Heart left ventricle (tissue), 16 donors: ENCODE measurements at regions not wholly inside any gene's neighbourhood (a gene's known extent, or its start where the extent isn't known, plus 50 kb on each side); places are given as distances from the start of the nearest gene placed in this dataset.

Experiments used
- ATAC-seq, 4 donors: fragments of 200-7000 bp; cut with Tn5 transposase; one replicate each; pipeline ENCODE4 v1.9.1; 2020 to 2022; ENCODE audit warnings: moderate library complexity in 4 of 4, mild to moderate bottlenecking in 3 of 4, moderate number of reproducible peaks in 1 of 4
- DNase-seq, 5 donors: peaks; one replicate each; pipeline ENCODE4 v3.0.0-alpha.2; 2020
- H3K27ac ChIP-seq, 12 donors: fragments of 200-600 bp; sonication (generic) in 4 of 12; one replicate each; pipeline versions ENCODE4 v1.5.0 to v1.8.0; 2016 to 2022; ENCODE audit warnings: mild to moderate bottlenecking in 2 of 12
- H3K27me3 ChIP-seq, 9 donors: fragments of 200-600 bp; sonication (generic) in 2 of 9; one replicate each; pipeline versions ENCODE4 v1.5.1 to v1.8.0; 2016 to 2022; ENCODE audit warnings: mild to moderate bottlenecking in 3 of 9
- H3K36me3 ChIP-seq, 9 donors: fragments of 200-600 bp; sonication (generic) in 2 of 9; one replicate each; pipeline versions ENCODE4 v1.5.0 to v1.8.0; 2018 to 2022; ENCODE audit warnings: mild to moderate bottlenecking in 2 of 9
- H3K4me1 ChIP-seq, 12 donors: fragments of 200-600 bp; sonication (generic) in 4 of 12; one replicate each; pipeline versions ENCODE4 v1.5.0 to v1.8.0; 2016 to 2022; ENCODE audit warnings: mild to moderate bottlenecking in 3 of 12
- H3K4me3 ChIP-seq, 12 donors: fragments of 200-600 bp; sonication (generic) in 4 of 12; one replicate each; pipeline versions ENCODE4 v1.5.0 to v1.8.0; 2017 to 2022; ENCODE audit warnings: mild to moderate bottlenecking in 9 of 12, moderate library complexity in 4 of 12
- H3K9me3 ChIP-seq, 12 donors: fragments of 200-600 bp; sonication (generic) in 4 of 12; one replicate each; pipeline versions ENCODE4 v1.5.0 to v1.8.0; 2016 to 2022; ENCODE audit warnings: mild to moderate bottlenecking in 1 of 12
- CTCF ChIP-seq, 12 donors: fragments of 200-600 bp; sonication (generic) in 4 of 12; IDR thresholded peaks; one replicate each; pipeline versions ENCODE4 v1.5.0 to v1.8.0; 2018 to 2022; ENCODE audit warnings: antibody characterized with exemption in 12 of 12, mild to moderate bottlenecking in 5 of 12
- POLR2A ChIP-seq, 2 donors: fragments of 450-650 bp; IDR thresholded peaks; one replicate each; pipeline ENCODE4 v1.6.1; 2017; ENCODE audit warnings: antibody characterized with exemption in 2 of 2, mild to moderate bottlenecking in 2 of 2, moderate library complexity in 2 of 2
- WGBS, 4 donors: extraction: QIAGEN DNeasy Blood & Tissue Kit in 2 of 4; methylation state at CpG; one replicate each; pipeline versions ENCODE4 v1.1.5 to v1.1.7; 2013 to 2018; 5-methylcytosine and 5-hydroxymethylcytosine counted together
- intact Hi-C, 10 donors: fragments of 100-400 bp; cut with DNase I; formaldehyde crosslinking; loops; one replicate each; pipeline versions ENCODE4 v1.11.1 to v1.14.2; 2022
- donor health status: ischemic (EF 13 %, LVEDD 7.1; RV severe dilation, severe dysfunction).
- donor health status: healthy with polysubstance abuse.
- donor health status: DM: no; HTN: yes; CAD: no.
- donor health status: DM: no; HTN: no; CAD: no.
- donor health status: ischemic (EF 25% LVEDD 6.9; RV normal size, moderate dysfunction).
- donor health status: ischemic (EF 25% LVEDD 5.7; RV mildly dilated, moderate dysfunction).
- donor health status: healthy.
- donor health status: DM: yes; HTN: yes; CAD: no.
- donor health status: ischemic (EF 35%, LVEDD 5.7; RV mildly dilated, moderate dysfunction).
- donor health status: nonischemic (EF 11% LVEDD 7.7; RV severe dilation, severe dysfunction).
- donor health status: DM: yes; HTN: yes; CAD: no.
- donor health status: PGD.
- donor health status: ischemic (EF 29% LVEDD 5.4; RV normal size, mild dysfunction).
- donor health status: nonischemic (EF 23%, LVEDD 6.1; RV moderate dilation, normal function).

- no peak for ATAC-seq
- TF ChIP-seq CTCF (IDR thresholded peaks at IDR 0.05) (no peak), POLR2A (IDR thresholded peaks at IDR 0.05) (no peak)
- H3K4me1 ChIP-seq, result no peaks in the 10 kb centered on the region
- DNase-seq, result no peak
- 68 to 77% (median 70%) methylated on average over 1 of the region's 1 CpG for WGBS, 4 donors
- H3K27me3 ChIP-seq, result no peaks in the 10 kb centered on the region
- no peak overlapping the region for H3K27ac ChIP-seq
- no peaks in the 10 kb centered on the region for H3K36me3 ChIP-seq
- no peak overlapping the region for H3K4me3 ChIP-seq
- H3K9me3 ChIP-seq, result no peaks in the 10 kb centered on the region
- intact Hi-C loops, result no loop called here
These were observed 619.0 kb downstream of the SLC4A3 start for GRCh38 chr2:220246386-220246785.

- intact Hi-C loops, result no loop called here
- no peak for DNase-seq
- 82 to 90% (median 85%) methylated on average over 3 of the region's 3 CpGs for WGBS, 4 donors
These were observed 620.3 kb downstream of the SLC4A3 start for GRCh38 chr2:220247588-220248350.

DNA sequence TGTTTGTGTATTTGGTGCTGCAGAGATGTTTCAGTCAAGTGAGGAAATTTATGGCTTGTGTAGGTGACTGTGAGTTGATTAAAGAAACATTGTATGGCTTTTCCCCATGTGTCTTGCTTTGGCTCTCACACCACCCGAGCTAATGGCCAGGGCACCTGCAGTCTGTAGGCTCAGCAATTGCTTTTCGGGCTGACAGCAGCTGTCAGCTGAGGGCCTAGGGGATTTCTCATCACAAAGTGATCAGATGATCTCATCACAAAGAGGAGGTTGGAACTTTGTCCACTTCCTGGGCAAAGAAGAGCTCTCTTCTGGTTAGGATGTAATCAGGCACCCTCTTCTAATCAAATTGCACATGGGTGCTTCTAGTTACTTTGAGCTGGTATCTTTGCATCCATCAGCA lies 632.2 kb downstream of the SLC4A3 start:
- DNase-seq (no peak), ATAC-seq (no peak)
- TF ChIP-seq POLR2A (IDR thresholded peaks at IDR 0.05) (no peak), CTCF (IDR thresholded peaks at IDR 0.05) (no peak)
- Histone ChIP-seq H3K27me3 (no peaks in the 10 kb centered on the region), H3K27ac (no peak overlapping the region), H3K4me1 (no peaks in the 10 kb centered on the region), H3K36me3 (no peaks in the 10 kb centered on the region), H3K9me3 (no peaks in the 10 kb centered on the region), H3K4me3 (no peak overlapping the region)
- intact Hi-C loops, result no loop called here
- 50 to 72% (median 66%) methylated on average over 2 of the region's 2 CpGs for WGBS, 4 donors

More at GRCh38 chr2:220247588-220248350, 620.3 kb downstream of the SLC4A3 start:
- no peaks in the 10 kb centered on the region for H3K4me1 ChIP-seq
- H3K9me3 ChIP-seq, result peaks cover 0 to under 1% (median 0%) of the 10 kb centered on the region in 12 donors
- TF ChIP-seq POLR2A (IDR thresholded peaks at IDR 0.05) (no peak), CTCF (IDR thresholded peaks at IDR 0.05) (no peak)
- no peaks in the 10 kb centered on the region for H3K36me3 ChIP-seq
- no peak for ATAC-seq
- H3K27me3 ChIP-seq, result no peaks in the 10 kb centered on the region
- no peak overlapping the region for H3K4me3 ChIP-seq
- no peak overlapping the region for H3K27ac ChIP-seq

DNA sequence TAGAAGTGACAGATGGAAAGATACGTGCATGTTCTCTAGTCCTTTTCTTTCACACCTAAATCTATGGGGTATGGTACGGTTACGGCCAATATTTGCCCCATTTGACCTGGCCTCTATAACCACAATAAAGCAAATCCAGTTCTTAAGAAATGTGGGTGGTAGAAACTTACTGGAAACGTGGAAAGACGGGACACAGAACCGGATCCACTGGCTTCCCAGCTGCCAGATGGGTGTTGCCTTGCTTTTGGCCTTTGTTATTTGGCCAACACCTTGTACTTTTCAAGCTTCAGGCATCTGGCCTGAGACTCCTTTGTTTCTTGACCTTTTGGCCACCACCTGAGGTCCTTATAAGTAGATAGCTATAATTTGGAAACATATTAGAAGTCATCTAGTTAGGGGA lies 635.9 kb downstream of the SLC4A3 start:
- Histone ChIP-seq H3K36me3 (no peaks in the 10 kb centered on the region), H3K27me3 (no peaks in the 10 kb centered on the region), H3K4me1 (no peaks in the 10 kb centered on the region), H3K9me3 (no peaks in the 10 kb centered on the region), H3K4me3 (no peak overlapping the region), H3K27ac (no peak overlapping the region)
- DNase-seq (no peak), ATAC-seq (no peak)
- intact Hi-C loops, result no loop called here
- WGBS, 4 donors, result 88 to 92% (median 91%) methylated on average over 6 of the region's 6 CpGs
- TF ChIP-seq POLR2A (IDR thresholded peaks at IDR 0.05) (no peak), CTCF (IDR thresholded peaks at IDR 0.05) (no peak)
